GM12878 (cell line): ENCODE measurements at regions not wholly inside any gene's neighbourhood (a gene's known extent, or its start where the extent isn't known, plus 50 kb on each side); places are given as distances from the start of the nearest gene placed in this dataset.

Experiments
- ATAC-seq: fragments of 200-7000 bp; cut with Tn5 transposase; 3 replicates; pipeline ENCODE4 v1.9.1; 2020; ENCODE audit warnings: mild to moderate bottlenecking, moderate library complexity
- BruUV-seq: library from RNA; stranded (reverse); fragments of 400-500 nt; replicated peaks from 2 replicates; lab custom pipeline; 2021; lab: Mats Ljungman, UMichigan
- CTCF ChIA-PET: fragments of 300-600 bp; sonication (Branson Sonifier 250); formaldehyde crosslinking; extraction: SDS; loops from one replicate; lab custom pipeline; 2021; ENCODE audit warnings: inconsistent platforms; lab: Yijun Ruan, JAX
- POLR2A ChIA-PET: fragments of 350-600 bp; formaldehyde crosslinking; extraction: SDS; loops from one replicate; lab custom pipeline; 2021; ENCODE audit warnings: inconsistent platforms; lab: Charles Lee
- RAD21 ChIA-PET: fragments of 300-600 bp; sonication (Branson Sonifier 250); formaldehyde crosslinking; loops from one replicate; lab custom pipeline; 2023; ENCODE audit warnings: antibody characterized with exemption; ENCODE audit not compliant: unreplicated experiment; lab: Charles Lee
- SMC1A ChIA-PET: fragments of 300-600 bp; sonication (Branson Sonifier 250); formaldehyde crosslinking; loops from one replicate; lab custom pipeline; 2023; ENCODE audit not compliant: unreplicated experiment, uncharacterized antibody; lab: Charles Lee
- DNase-seq: peaks from one replicate; pipeline ENCODE4 v3.0.0-alpha.2; 2011; ENCODE audit warnings: low read depth, low spot score
- FAIRE-seq: peaks from 3 replicates; lab custom pipeline; 2011; peaks lifted over from hg19 to GRCh38; lab: Jason Lieb, UNC
- H2AFZ ChIP-seq: 2 replicates; pipeline ENCODE4 v1.6.0; 2011; ENCODE audit warnings: low read depth, low read length, control low read depth; ENCODE audit not compliant: control insufficient read depth
- H3K27ac ChIP-seq: 2 replicates; pipeline ENCODE4 v1.5.1; 2011; ENCODE audit warnings: control low read depth; ENCODE audit not compliant: control insufficient read depth, insufficient read depth
- H3K27me3 ChIP-seq, 2 experiments: replicated peaks in 1 of 2; 2 replicates each; pipeline versions ENCODE4 v1.6.0 to v1.6.1; 2011; ENCODE audit warnings: low read length in 1 of 2; ENCODE audit not compliant: control insufficient read depth in 2 of 2, insufficient read depth in 2 of 2
- H3K36me3 ChIP-seq, 2 experiments: 2 replicates each; pipeline ENCODE4 v1.5.1; 2011; ENCODE audit warnings: low read length in 1 of 2; ENCODE audit not compliant: control insufficient read depth in 2 of 2, insufficient read depth in 2 of 2
- H3K4me1 ChIP-seq: 2 replicates; pipeline ENCODE4 v1.6.1; 2011; ENCODE audit warnings: mild to moderate bottlenecking, low read length, moderate library complexity, mixed read lengths; ENCODE audit not compliant: control insufficient read depth, insufficient read depth
- H3K4me2 ChIP-seq: 2 replicates; pipeline ENCODE4 v1.6.0; 2011; ENCODE audit warnings: control low read depth; ENCODE audit not compliant: control insufficient read depth, insufficient read depth
- H3K4me3 ChIP-seq: fragments of 200-600 bp; sonication (generic); 2 replicates; pipeline ENCODE4 v1.5.1; 2016
- H3K79me2 ChIP-seq: 2 replicates; pipeline ENCODE4 v1.6.0; 2011; ENCODE audit warnings: low read length; ENCODE audit not compliant: control insufficient read depth, insufficient read depth
- H3K9ac ChIP-seq: 2 replicates; pipeline ENCODE4 v1.8.0; 2011; ENCODE audit warnings: low read length, control low read depth, mixed read lengths; ENCODE audit not compliant: control insufficient read depth, insufficient read depth
- H3K9me3 ChIP-seq: replicated peaks from 3 replicates; pipeline ENCODE4 v1.5.1; 2011; ENCODE audit warnings: mild to moderate bottlenecking, low read length; ENCODE audit not compliant: control insufficient read depth, insufficient read depth
- H4K20me1 ChIP-seq: 2 replicates; pipeline ENCODE4 v1.6.0; 2011; ENCODE audit not compliant: control insufficient read depth, insufficient read depth
- BCL11A ChIP-seq: IDR thresholded peaks from 2 replicates; pipeline ENCODE4 v1.6.1; 2011; ENCODE audit warnings: low read depth, low read length
- CHD1 ChIP-seq: IDR thresholded peaks from 2 replicates; pipeline ENCODE4 v1.6.1; 2012; ENCODE audit warnings: low read depth, low read length, improper control_type of control experiment
- CHD2 ChIP-seq: IDR thresholded peaks from 2 replicates; pipeline ENCODE4 v1.6.1; 2011; ENCODE audit warnings: low read depth, low read length, improper control_type of control experiment, borderline replicate concordance
- HDAC2 ChIP-seq: fragments of 200-600 bp; sonication (generic); IDR thresholded peaks from 2 replicates; pipeline ENCODE4 v1.6.1; 2017
- NR2F1 ChIP-seq: fragments of 450-650 bp; conservative IDR thresholded peaks from 2 replicates; pipeline ENCODE4 v1.6.1; 2017; ENCODE audit warnings: mild to moderate bottlenecking
- SP1 ChIP-seq: IDR thresholded peaks from one replicate; pipeline ENCODE4 v1.6.1; 2011; ENCODE audit warnings: low read depth, low read length
- SREBF2 ChIP-seq: IDR thresholded peaks from 2 replicates; pipeline ENCODE4 v1.6.1; 2012; ENCODE audit warnings: mild to moderate bottlenecking, low read length
- TCF12 ChIP-seq: IDR thresholded peaks from 2 replicates; pipeline ENCODE4 v1.6.1; 2011; ENCODE audit warnings: low read depth, mild to moderate bottlenecking, low read length
- TCF3 ChIP-seq: IDR thresholded peaks from 2 replicates; pipeline ENCODE4 v1.6.1; 2012; ENCODE audit warnings: low read depth, mild to moderate bottlenecking, low read length, borderline replicate concordance; ENCODE audit not compliant: insufficient read depth
- ZZZ3 ChIP-seq: IDR thresholded peaks from 2 replicates; pipeline ENCODE4 v1.6.1; 2011; ENCODE audit warnings: low read depth; ENCODE audit not compliant: control insufficient read depth, insufficient read length
- WGBS: methylation state at CpG from one replicate; pipeline ENCODE4 v1.1.6; 2016; ENCODE audit warnings: low lambda C conversion rate; ENCODE audit not compliant: insufficient replicate concordance, insufficient coverage; ENCODE audit errors: missing lambda C conversion rate; 5-methylcytosine and 5-hydroxymethylcytosine counted together
- in situ Hi-C: fragments of 300-500 bp; cut with MboI; formaldehyde crosslinking; loops from 9 replicates; pipeline ENCODE4 v1.14.3; 2018; ENCODE audit warnings: mixed read lengths
- intact Hi-C: fragments of 100-400 bp; cut with micrococcal nuclease; formaldehyde crosslinking; loops from one replicate; pipeline ENCODE4 v1.14.2; 2022; ENCODE audit not compliant: unreplicated experiment
- TF ChIP-seq, protein P1 (sequence below): fragments of 450-650 bp; IDR thresholded peaks from 2 replicates; pipeline ENCODE4 v1.6.1; 2018; ENCODE audit warnings: mild to moderate bottlenecking, low read depth, moderate library complexity; ENCODE audit not compliant: partially characterized antibody

DNA sequence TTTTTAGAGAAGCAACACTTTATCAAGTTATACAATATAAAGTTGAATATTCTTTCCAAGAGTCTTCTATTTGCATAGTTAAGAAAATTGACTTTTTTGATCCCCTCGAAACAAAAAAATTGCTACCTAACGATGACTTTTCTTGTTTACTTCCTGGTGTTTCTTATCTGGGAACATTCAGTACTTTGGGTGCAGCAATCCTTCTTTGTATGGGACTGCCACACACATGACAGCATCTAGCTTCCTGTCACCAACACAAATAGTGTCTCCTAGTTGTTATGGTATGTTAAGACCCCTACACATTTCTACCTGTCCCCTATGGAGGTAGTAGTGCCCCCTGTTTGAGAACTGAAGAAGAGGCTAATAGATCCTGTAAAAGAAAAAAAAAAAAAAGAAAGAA, 841.7 kb upstream of the FAT3 start:
- BruUV-seq: no TSS peak
- Histone ChIP-seq H3K36me3 (no peaks in the 10 kb centered on the region), H3K4me2 (no peak overlapping the region), H3K9ac (no peak overlapping the region), H2AFZ (no peak overlapping the region), H4K20me1 (no peaks in the 10 kb centered on the region), H3K4me3 (no peak overlapping the region), H3K4me1 (no peaks in the 10 kb centered on the region), H3K27ac (no peak overlapping the region), H3K27me3 (no peaks in the 10 kb centered on the region), H3K79me2 (no peaks in the 10 kb centered on the region), H3K9me3 (no peaks in the 10 kb centered on the region)
- no peak for TF ChIP-seq TCF12
- TF ChIP-seq SREBF2: no peak
- no peak for TF ChIP-seq SP1
- TF ChIP-seq, protein P1, sequence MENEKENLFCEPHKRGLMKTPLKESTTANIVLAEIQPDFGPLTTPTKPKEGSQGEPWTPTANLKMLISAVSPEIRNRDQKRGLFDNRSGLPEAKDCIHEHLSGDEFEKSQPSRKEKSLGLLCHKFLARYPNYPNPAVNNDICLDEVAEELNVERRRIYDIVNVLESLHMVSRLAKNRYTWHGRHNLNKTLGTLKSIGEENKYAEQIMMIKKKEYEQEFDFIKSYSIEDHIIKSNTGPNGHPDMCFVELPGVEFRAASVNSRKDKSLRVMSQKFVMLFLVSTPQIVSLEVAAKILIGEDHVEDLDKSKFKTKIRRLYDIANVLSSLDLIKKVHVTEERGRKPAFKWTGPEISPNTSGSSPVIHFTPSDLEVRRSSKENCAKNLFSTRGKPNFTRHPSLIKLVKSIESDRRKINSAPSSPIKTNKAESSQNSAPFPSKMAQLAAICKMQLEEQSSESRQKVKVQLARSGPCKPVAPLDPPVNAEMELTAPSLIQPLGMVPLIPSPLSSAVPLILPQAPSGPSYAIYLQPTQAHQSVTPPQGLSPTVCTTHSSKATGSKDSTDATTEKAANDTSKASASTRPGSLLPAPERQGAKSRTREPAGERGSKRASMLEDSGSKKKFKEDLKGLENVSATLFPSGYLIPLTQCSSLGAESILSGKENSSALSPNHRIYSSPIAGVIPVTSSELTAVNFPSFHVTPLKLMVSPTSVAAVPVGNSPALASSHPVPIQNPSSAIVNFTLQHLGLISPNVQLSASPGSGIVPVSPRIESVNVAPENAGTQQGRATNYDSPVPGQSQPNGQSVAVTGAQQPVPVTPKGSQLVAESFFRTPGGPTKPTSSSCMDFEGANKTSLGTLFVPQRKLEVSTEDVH: no peak
- TF ChIP-seq HDAC2: no peak
- intact Hi-C loops (no loop called here), in situ Hi-C loops (no loop called here)
- ChIA-PET CTCF (no interaction called here), RAD21 (no interaction called here), SMC1A (no interaction called here), POLR2A (no interaction called here)
- FAIRE-seq: no peak
- WGBS: 7% methylated on average over 2 of the region's 2 CpGs
- no peak for DNase-seq
- ATAC-seq: no peak

DNA sequence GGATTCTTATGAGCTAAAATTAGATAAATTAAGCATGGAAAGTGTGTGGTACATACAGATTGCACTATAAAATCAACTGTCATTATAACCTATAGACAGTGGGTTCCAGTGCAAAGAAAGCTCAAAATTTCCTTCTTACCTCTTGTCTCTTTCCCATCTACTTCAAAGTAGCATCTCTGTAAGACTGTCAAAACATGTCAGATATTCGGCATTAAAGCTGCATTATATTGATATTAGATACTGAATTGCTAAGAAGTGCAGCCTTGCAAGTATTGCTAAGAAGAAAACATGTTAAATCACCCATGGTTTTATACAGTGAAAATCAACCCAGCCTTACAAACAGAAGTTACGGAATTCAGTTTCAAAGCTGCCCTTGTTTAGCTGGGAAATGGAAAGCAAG, 849.8 kb upstream of the FAT3 start:
- H3K4me3 ChIP-seq: no peak overlapping the region
- TF ChIP-seq CHD2 (no peak), TCF3 (no peak), NR2F1 (no peak), HDAC2 (no peak), ZZZ3 (no peak), CHD1 (no peak), BCL11A (no peak)
- BruUV-seq: no TSS peak
- ChIA-PET SMC1A (interaction anchor here (0.9 to 1.2 kb wide), 2 partner anchors 9 to 13 kb away, joined by 3 read pairs; no protein-coding TSS in a partner anchor), CTCF (no interaction called here), POLR2A (no interaction called here), RAD21 (no interaction called here)
- no peak for ATAC-seq
- intact Hi-C loops: no loop called here
- no peak for FAIRE-seq
- no peaks in the 10 kb centered on the region for H3K36me3 ChIP-seq
- H4K20me1 ChIP-seq: no peaks in the 10 kb centered on the region
- no peaks in the 10 kb centered on the region for H3K9me3 ChIP-seq
- H3K79me2 ChIP-seq: no peaks in the 10 kb centered on the region
- no peaks in the 10 kb centered on the region for H3K4me1 ChIP-seq
- H3K9ac ChIP-seq: no peak overlapping the region
- H2AFZ ChIP-seq: no peak overlapping the region
- 18% methylated on average over 2 of the region's 2 CpGs for WGBS
- no peaks in the 10 kb centered on the region for H3K27me3 ChIP-seq
- no peak overlapping the region for H3K4me2 ChIP-seq
- no peak overlapping the region for H3K27ac ChIP-seq
- no peak for DNase-seq
- in situ Hi-C loops: no loop called here
